AG04449 (cell line): ENCODE measurements at regions not wholly inside any gene's neighbourhood (a gene's known extent, or its start where the extent isn't known, plus 50 kb on each side); places are given as distances from the start of the nearest gene placed in this dataset.
"Not testable (repeated sequence)": the region's sequence is repeated elsewhere in the genome, so short reads cannot be mapped to it uniquely, and the experiment has no call there.

Source experiments
- CTCF ChIA-PET: fragments of 350-600 bp; formaldehyde crosslinking; extraction: SDS; loops from one replicate; lab custom pipeline; 2021; ENCODE audit warnings: antibody characterized with exemption; lab: Yijun Ruan, JAX
- POLR2A ChIA-PET: fragments of 400-600, 350-600 bp; formaldehyde crosslinking; extraction: SDS; loops from one replicate; lab custom pipeline; 2020; ENCODE audit warnings: antibody characterized with exemption, inconsistent platforms; lab: Yijun Ruan, JAX
- DNase-seq: peaks from one replicate; pipeline ENCODE4 v3.0.0-alpha.2; 2010; ENCODE audit warnings: low read depth, low spot score
- H3K4me3 ChIP-seq: 2 replicates; pipeline ENCODE4 v1.5.1; 2011; ENCODE audit warnings: low read depth, mild to moderate bottlenecking, control low read depth, low read length
- TF ChIP-seq, protein P1 (sequence below): IDR thresholded peaks from one replicate; pipeline ENCODE4 v1.5.1; 2011; ENCODE audit warnings: mild to moderate bottlenecking, moderate library complexity, low read length, control low read depth, inconsistent platforms; ENCODE audit not compliant: insufficient read depth; ENCODE audit errors: missing control alignments

DNA sequence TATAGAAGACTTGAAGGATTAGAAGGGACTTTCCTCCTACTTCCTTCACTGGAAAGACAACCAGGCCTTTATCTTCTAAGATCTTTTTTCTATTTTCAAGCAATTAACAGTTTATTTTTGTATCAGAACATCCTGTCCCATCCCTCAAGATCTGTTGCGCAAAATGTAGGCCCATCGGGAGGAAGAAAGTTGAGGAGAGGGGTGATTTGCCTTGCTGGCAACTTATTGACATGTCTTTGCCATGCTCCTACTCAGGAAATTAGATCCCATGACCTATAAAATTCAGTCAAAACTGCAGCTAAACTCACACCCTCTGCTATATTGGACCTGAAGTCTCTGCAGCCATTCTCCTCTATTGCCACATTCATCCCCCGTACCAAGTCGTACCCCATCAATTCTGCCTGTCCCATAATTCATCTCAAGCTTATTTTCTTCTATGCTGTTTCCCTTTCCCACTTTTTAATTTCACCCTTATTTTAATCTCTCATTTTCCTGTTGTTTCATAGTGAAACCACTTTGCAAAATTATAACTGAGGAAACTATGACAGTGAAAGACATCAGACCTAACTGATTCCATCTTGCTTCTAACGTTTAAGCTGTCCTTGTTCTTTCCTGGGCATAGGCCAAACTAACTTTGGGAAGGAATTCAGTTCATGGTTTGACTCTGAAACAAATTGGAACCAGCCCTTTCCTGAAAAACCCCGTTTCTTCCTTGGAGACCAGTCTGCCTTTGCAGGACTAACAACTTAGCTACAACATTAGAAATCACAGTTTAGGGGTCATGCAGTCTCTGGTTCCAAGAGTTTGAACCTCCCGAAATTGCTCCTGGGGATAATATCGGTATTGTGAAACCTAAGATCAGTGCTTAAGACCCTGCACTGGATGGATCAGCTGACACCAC, 195.7 kb upstream of the PTBP2 start:
- CTCF ChIA-PET = no interaction called here

DNA sequence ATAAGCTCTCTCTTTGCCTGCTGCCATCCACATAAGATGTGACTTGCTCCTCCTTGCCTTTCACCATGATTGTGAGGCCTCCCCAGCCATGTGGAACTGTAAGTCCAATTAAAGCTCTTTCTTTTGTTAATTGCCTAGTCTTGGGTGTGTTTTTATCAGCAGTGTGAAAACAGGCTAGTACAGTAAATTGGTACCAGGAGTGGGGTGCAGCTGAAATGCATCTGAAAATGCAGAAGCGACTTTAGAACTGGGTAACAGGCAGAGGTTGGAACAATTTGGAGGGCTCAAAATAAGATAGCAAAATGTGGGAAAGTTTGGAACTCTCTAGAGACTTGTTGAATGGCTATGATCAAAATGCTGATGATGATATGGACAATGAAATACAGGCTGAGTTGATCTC, 192.9 kb upstream of the PTBP2 start:
- H3K4me3 ChIP-seq, CTCF ChIA-PET, DNase-seq, POLR2A ChIA-PET: not testable (repeated sequence)

More for the DNA sequence above, 195.7 kb upstream of the PTBP2 start:
- no peak overlapping the region for H3K4me3 ChIP-seq
- TF ChIP-seq, protein P1, sequence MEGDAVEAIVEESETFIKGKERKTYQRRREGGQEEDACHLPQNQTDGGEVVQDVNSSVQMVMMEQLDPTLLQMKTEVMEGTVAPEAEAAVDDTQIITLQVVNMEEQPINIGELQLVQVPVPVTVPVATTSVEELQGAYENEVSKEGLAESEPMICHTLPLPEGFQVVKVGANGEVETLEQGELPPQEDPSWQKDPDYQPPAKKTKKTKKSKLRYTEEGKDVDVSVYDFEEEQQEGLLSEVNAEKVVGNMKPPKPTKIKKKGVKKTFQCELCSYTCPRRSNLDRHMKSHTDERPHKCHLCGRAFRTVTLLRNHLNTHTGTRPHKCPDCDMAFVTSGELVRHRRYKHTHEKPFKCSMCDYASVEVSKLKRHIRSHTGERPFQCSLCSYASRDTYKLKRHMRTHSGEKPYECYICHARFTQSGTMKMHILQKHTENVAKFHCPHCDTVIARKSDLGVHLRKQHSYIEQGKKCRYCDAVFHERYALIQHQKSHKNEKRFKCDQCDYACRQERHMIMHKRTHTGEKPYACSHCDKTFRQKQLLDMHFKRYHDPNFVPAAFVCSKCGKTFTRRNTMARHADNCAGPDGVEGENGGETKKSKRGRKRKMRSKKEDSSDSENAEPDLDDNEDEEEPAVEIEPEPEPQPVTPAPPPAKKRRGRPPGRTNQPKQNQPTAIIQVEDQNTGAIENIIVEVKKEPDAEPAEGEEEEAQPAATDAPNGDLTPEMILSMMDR = no peak
- no peak for DNase-seq
- POLR2A ChIA-PET = no interaction called here

DNA sequence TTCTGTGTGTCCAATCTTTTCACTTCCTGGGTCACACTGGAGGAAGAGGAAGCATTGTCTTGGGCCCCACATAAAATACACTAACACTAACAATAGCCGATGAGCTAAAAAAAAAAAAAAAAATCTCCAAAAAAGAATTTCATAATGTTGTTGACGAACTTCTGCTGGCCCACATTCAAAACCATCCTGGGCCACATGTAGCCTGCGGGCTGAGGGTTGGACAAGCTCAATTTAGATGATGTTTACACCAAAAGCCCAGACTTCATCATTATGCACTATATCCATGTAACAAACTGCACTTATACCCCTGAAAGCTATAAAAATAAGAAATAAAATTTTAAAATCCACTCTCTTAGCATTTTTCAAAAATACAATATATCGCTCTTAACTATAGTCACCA, 187.8 kb upstream of the PTBP2 start:
- no peak for DNase-seq
- no peak overlapping the region for H3K4me3 ChIP-seq
- ChIA-PET POLR2A (no interaction called here), CTCF (no interaction called here)
- TF ChIP-seq, protein P1 = no peak

DNA sequence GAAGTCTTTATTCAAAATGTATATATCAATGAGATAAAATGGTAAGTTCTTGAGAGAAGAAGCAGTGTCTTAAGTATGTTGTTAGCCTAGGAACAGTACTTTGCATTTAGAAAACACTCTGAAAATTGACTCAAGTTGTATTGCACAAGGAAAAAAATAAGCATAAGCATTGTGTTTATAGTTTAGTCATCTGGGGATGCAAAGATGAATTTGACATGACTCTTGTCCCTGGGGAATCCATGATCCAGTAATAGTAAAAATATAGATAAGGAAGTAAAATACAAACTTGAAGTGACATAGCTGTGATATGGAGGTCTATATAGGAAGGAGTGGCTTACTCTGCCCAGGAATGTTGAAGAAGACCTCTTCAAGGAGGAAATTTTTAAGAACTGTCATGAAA, 185.0 kb upstream of the PTBP2 start:
- CTCF ChIA-PET = interaction anchor here (0.5 kb wide), 1 partner anchor 27 kb away, joined by 5 read pairs; no protein-coding TSS in a partner anchor
- TF ChIP-seq, protein P1 = no peak
- POLR2A ChIA-PET = no interaction called here
- no peak overlapping the region for H3K4me3 ChIP-seq
- DNase-seq = no peak

DNA sequence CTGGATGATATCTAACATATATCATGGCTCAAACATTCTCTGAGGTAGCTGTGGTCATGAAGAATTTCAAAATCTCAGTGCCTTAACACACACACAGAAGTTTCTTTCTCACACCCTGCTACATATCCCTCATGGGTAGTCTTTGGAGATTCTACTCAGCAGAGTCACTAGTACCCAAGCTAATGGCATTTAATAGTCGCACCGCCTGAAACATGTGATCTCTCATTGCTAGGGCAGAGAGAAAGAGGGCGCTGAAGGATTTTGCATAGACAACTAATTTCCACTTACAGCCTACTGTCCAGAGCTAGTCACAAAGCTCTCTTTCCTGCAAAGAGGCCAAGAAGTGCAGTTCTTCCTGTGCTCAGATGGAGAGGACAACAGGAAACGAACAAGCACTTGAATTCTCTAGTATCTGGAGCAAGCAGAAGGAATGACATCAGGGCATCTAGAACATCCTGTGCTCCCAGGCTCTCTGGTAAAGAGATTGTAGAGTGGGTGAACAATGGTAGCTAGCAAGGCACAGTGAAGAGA, 183.4 kb upstream of the PTBP2 start:
- POLR2A ChIA-PET = interaction anchor here (1.2 kb wide), 1 partner anchor 22 kb away, joined by 5 read pairs; no protein-coding TSS in a partner anchor
- CTCF ChIA-PET = interaction anchor here (0.7 to 1.1 kb wide), 4 partner anchors 300 to 1513 kb away, joined by 3 read pairs; no protein-coding TSS in a partner anchor

DNA sequence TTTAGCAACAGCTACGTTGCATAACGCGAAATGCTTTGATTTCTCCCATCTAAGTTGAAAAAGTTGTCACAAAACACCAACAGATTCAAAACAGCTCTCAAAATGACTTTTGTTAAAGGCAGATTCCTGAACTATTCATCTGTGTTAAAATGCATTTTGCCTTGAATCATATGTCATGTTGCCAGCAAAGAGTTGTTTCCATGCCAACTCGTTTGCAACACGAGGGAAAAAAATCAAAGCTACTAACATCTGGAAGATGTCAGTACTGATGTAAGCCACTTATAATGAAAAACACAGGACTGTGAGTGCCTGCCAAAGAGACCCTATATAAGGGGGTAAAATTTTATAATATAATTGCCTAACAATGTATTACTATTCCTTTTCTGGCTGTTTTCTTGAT, 182.7 kb upstream of the PTBP2 start:
- TF ChIP-seq, protein P1 = no peak
- POLR2A ChIA-PET = interaction anchor here (1.2 kb wide), 1 partner anchor 21 kb away, joined by 5 read pairs; no protein-coding TSS in a partner anchor
- no peak overlapping the region for H3K4me3 ChIP-seq
- CTCF ChIA-PET = interaction anchor here (0.7 to 1.1 kb wide), 3 partner anchors 300 to 511 kb away, joined by 3 read pairs; no protein-coding TSS in a partner anchor
- peak; percentile 72 for DNase-seq

More for the DNA sequence above, 183.4 kb upstream of the PTBP2 start:
- peak; percentile 34 for DNase-seq
- no peak overlapping the region for H3K4me3 ChIP-seq
- TF ChIP-seq, protein P1 = no peak
